ENCODE measurements at regions not wholly inside any gene's neighbourhood (a gene's known extent, or its start where the extent isn't known, plus 50 kb on each side); places are given as distances from the start of the nearest gene placed in this dataset.

GRCh38 chr2:59786684-59787083 lies 766.8 kb downstream of the BCL11A start:
- Histone ChIP-seq H3K9me3 (ENCODE audit: control insufficient read depth in 1 of 2, insufficient read depth in 1 of 2, low read length in 2 of 2) (no peaks in the 10 kb centered on the region), H3K36me3 (ENCODE audit: insufficient read depth, low read length) (no peaks in the 10 kb centered on the region), H3K27me3 (ENCODE audit: control insufficient read depth in 1 of 2, insufficient read depth in 2 of 2, low read length in 2 of 2) (no peaks in the 10 kb centered on the region), H3K27ac (ENCODE audit: low read depth in 1 of 2, low read length in 2 of 2) (no peak overlapping the region), H3K4me1 (ENCODE audit: insufficient read depth, low read length) (no peaks in the 10 kb centered on the region), H3K4me3 (ENCODE audit: low read length) (no peak overlapping the region)
- Mint-ChIP-seq H3K27ac (no peak overlapping the region), H3K4me3 (no peak overlapping the region), H3K9me3 (no peaks in the 10 kb centered on the region), H3K27me3 (no peaks in the 10 kb centered on the region), H3K36me3 (ENCODE audit: low read depth) (no peaks in the 10 kb centered on the region), H3K4me1 (ENCODE audit: low read depth) (no peaks in the 10 kb centered on the region)
- ATAC-seq (ENCODE audit: poor library complexity): no peak
- POLR2A ChIA-PET: no interaction called here
- CTCF ChIA-PET: no interaction called here
- intact Hi-C loops (cut with DNase I, micrococcal nuclease): no loop called here
- no peak for DNase-seq
- no peak for TF ChIP-seq CTCF (IDR thresholded peaks at IDR 0.05)

GRCh38 chr2:59779571-59779970 lies 773.9 kb downstream of the BCL11A start:
- ChIA-PET POLR2A (no interaction called here), CTCF (no interaction called here)
- Histone ChIP-seq H3K36me3 (ENCODE audit: insufficient read depth, low read length) (no peaks in the 10 kb centered on the region), H3K4me3 (ENCODE audit: low read length) (no peak overlapping the region), H3K27me3 (ENCODE audit: control insufficient read depth in 1 of 2, insufficient read depth in 2 of 2, low read length in 2 of 2) (no peaks in the 10 kb centered on the region), H3K4me1 (ENCODE audit: insufficient read depth, low read length) (no peaks in the 10 kb centered on the region), H3K9me3 (ENCODE audit: control insufficient read depth in 1 of 2, insufficient read depth in 1 of 2, low read length in 2 of 2) (no peaks in the 10 kb centered on the region), H3K27ac (ENCODE audit: low read depth in 1 of 2, low read length in 2 of 2) (no peak overlapping the region)
- H3K36me3 Mint-ChIP-seq (ENCODE audit: low read depth): no peaks in the 10 kb centered on the region
- no peaks in the 10 kb centered on the region for H3K9me3 Mint-ChIP-seq
- no peak for TF ChIP-seq CTCF (IDR thresholded peaks at IDR 0.05)
- H3K4me1 Mint-ChIP-seq (ENCODE audit: low read depth): no peaks in the 10 kb centered on the region
- no peak overlapping the region for H3K4me3 Mint-ChIP-seq
- ATAC-seq (ENCODE audit: poor library complexity) (no peak), DNase-seq (no peak)
- intact Hi-C loops (cut with DNase I, micrococcal nuclease): no loop called here
- no peaks in the 10 kb centered on the region for H3K27me3 Mint-ChIP-seq
- no peak overlapping the region for H3K27ac Mint-ChIP-seq

GRCh38 chr2:59777120-59777519 lies 776.3 kb downstream of the BCL11A start:
- intact Hi-C loops (cut with DNase I, micrococcal nuclease): no loop called here
- H3K36me3 ChIP-seq (ENCODE audit: insufficient read depth, low read length): no peaks in the 10 kb centered on the region
- Mint-ChIP-seq H3K9me3 (no peaks in the 10 kb centered on the region), H3K27me3 (no peaks in the 10 kb centered on the region), H3K4me3 (no peak overlapping the region), H3K36me3 (ENCODE audit: low read depth) (no peaks in the 10 kb centered on the region), H3K27ac (no peak overlapping the region), H3K4me1 (ENCODE audit: low read depth) (no peaks in the 10 kb centered on the region)
- no peaks in the 10 kb centered on the region for H3K9me3 ChIP-seq (ENCODE audit: control insufficient read depth in 1 of 2, insufficient read depth in 1 of 2, low read length in 2 of 2)
- ATAC-seq (ENCODE audit: poor library complexity) (no peak), DNase-seq (no peak)
- CTCF ChIA-PET: no interaction called here
- TF ChIP-seq CTCF (IDR thresholded peaks at IDR 0.05): no peak
- no peak overlapping the region for H3K4me3 ChIP-seq (ENCODE audit: low read length)
- H3K4me1 ChIP-seq (ENCODE audit: insufficient read depth, low read length): no peaks in the 10 kb centered on the region
- no peaks in the 10 kb centered on the region for H3K27me3 ChIP-seq (ENCODE audit: control insufficient read depth in 1 of 2, insufficient read depth in 2 of 2, low read length in 2 of 2)
- no peak overlapping the region for H3K27ac ChIP-seq (ENCODE audit: low read depth in 1 of 2, low read length in 2 of 2)
- POLR2A ChIA-PET: no interaction called here

Data from CD4-positive, alpha-beta T cell (primary cell).